ENCODE measurements at regions not wholly inside any gene's neighbourhood (a gene's known extent, or its start where the extent isn't known, plus 50 kb on each side); places are given as distances from the start of the nearest gene placed in this dataset.

DNA sequence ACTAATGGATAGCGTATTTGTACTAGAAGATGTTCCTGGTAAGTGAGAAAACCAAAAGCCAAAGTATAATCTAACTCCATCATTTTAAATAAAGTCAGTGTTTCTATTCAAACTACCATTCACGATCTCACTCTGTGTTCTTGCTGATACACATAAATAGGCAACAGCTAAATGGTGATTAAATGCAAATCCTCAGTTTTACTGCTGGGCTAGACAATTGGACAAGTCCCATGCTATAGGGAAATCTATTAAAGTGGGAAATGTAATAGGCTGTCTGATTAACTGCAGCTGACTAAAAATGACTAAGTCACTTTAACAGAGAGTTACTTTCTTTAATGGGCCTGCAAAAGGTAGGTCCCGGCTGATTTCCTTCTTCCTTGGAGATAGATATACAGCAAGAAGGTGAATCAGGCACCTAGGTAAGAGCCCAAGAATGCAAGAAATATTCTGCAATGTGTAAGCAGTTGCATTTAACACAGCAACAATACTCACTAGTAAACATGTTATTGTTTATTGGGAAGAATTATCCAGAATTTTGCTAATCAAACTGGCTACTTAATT is 298.4 kb downstream of the SLITRK6 start:
- Mint-ChIP-seq H3K9me3 (peaks cover 5% of the 10 kb centered on the region), H3K36me3 (ENCODE audit: low read depth) (no peaks in the 10 kb centered on the region), H3K27ac (no peak overlapping the region), H3K4me1 (no peaks in the 10 kb centered on the region), H3K27me3 (no peaks in the 10 kb centered on the region), H3K4me3 (no peak overlapping the region)
- ChIA-PET POLR2A (no interaction called here), CTCF (no interaction called here)
- no peak for DNase-seq
- TF ChIP-seq, protein P1, sequence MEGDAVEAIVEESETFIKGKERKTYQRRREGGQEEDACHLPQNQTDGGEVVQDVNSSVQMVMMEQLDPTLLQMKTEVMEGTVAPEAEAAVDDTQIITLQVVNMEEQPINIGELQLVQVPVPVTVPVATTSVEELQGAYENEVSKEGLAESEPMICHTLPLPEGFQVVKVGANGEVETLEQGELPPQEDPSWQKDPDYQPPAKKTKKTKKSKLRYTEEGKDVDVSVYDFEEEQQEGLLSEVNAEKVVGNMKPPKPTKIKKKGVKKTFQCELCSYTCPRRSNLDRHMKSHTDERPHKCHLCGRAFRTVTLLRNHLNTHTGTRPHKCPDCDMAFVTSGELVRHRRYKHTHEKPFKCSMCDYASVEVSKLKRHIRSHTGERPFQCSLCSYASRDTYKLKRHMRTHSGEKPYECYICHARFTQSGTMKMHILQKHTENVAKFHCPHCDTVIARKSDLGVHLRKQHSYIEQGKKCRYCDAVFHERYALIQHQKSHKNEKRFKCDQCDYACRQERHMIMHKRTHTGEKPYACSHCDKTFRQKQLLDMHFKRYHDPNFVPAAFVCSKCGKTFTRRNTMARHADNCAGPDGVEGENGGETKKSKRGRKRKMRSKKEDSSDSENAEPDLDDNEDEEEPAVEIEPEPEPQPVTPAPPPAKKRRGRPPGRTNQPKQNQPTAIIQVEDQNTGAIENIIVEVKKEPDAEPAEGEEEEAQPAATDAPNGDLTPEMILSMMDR (IDR thresholded peaks at IDR 0.05), result no peak
- intact Hi-C loops (cut with micrococcal nuclease), result no loop called here
- no peak for ATAC-seq (ENCODE audit: low read depth)

DNA sequence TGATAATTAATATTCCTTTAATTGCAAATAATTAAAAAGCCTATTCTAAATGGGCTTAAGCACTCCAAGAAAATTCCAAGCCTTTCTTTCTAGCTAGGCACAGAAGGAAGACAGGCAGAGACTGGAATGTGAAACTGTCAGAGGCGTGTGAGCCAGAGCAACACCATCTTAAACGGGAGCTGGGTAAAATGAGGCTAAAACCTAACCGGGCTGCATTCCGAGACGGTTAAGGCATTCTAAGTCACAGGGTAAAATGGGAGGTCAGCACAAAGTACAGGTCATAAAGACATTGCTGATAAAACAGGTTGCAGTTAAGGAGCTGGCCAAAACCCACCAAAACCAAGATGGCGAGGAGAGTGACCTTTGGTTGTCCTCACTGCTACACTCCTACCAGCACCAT is 300.4 kb downstream of the SLITRK6 start:
- intact Hi-C loops (cut with micrococcal nuclease), result no loop called here

DNA sequence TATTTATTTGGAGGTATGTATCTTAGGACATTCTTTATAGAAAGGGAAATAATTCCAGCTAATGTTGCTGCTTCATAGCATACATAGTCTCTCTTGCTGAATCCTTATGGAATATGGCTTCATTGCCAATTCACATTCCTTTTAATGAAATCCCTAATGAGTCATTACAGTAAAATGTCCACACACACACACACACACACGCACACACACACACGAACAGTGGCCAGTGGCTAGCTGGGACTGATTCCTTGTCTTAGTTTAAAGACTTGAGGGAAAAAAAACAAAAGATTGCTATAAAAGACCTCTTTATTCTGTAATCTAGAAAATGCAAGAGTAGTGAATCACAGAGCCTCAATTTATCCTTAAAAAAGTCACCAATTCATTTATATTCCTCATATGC is 301.6 kb downstream of the SLITRK6 start:
- TF ChIP-seq, protein P1 (IDR thresholded peaks at IDR 0.05), result no peak
- Mint-ChIP-seq H3K27ac (no peak overlapping the region), H3K9me3 (peaks cover 5% of the 10 kb centered on the region), H3K4me1 (no peaks in the 10 kb centered on the region), H3K27me3 (no peaks in the 10 kb centered on the region), H3K4me3 (no peak overlapping the region), H3K36me3 (ENCODE audit: low read depth) (no peaks in the 10 kb centered on the region)
- no peak for DNase-seq
- CTCF ChIA-PET, result no interaction called here
- ATAC-seq (ENCODE audit: low read depth), result no peak
- intact Hi-C loops (cut with micrococcal nuclease), result no loop called here
- POLR2A ChIA-PET, result no interaction called here

More for the DNA sequence above, 300.4 kb downstream of the SLITRK6 start:
- Mint-ChIP-seq H3K4me3 (no peak overlapping the region), H3K4me1 (no peaks in the 10 kb centered on the region), H3K27ac (no peak overlapping the region), H3K9me3 (peaks cover 5% of the 10 kb centered on the region), H3K36me3 (ENCODE audit: low read depth) (no peaks in the 10 kb centered on the region), H3K27me3 (no peaks in the 10 kb centered on the region)
- DNase-seq (no peak), ATAC-seq (ENCODE audit: low read depth) (no peak)
- ChIA-PET POLR2A (no interaction called here), CTCF (no interaction called here)
- TF ChIP-seq, protein P1 (IDR thresholded peaks at IDR 0.05), result no peak

DNA sequence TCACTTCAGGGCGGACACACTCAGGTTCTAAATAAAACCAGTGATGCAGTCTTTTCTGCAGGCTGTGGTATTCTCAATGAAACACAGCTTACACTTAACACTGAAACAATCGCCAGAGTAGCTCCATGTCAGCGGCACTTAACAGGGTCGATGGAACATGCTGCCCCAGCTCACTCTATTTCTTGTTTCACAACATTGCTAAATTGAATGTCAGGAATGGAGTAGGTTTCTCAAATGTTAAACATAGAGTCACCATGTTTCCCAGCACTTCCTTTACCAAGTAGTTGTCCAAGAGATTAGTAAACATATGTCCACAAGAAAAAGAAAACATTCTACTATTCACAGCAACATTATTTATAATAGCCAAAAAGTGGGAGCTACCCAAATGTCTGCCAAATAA is 306.9 kb downstream of the SLITRK6 start:
- ChIA-PET POLR2A (no interaction called here), CTCF (no interaction called here)
- H3K4me3 Mint-ChIP-seq, result no peak overlapping the region
- H3K27ac Mint-ChIP-seq, result no peak overlapping the region
- H3K4me1 Mint-ChIP-seq, result no peaks in the 10 kb centered on the region
- H3K9me3 Mint-ChIP-seq, result peaks cover 2% of the 10 kb centered on the region
- no peaks in the 10 kb centered on the region for H3K36me3 Mint-ChIP-seq (ENCODE audit: low read depth)
- H3K27me3 Mint-ChIP-seq, result no peaks in the 10 kb centered on the region
- TF ChIP-seq, protein P1 (IDR thresholded peaks at IDR 0.05), result no peak
- DNase-seq (no peak), ATAC-seq (ENCODE audit: low read depth) (no peak)
- intact Hi-C loops (cut with micrococcal nuclease), result no loop called here

DNA sequence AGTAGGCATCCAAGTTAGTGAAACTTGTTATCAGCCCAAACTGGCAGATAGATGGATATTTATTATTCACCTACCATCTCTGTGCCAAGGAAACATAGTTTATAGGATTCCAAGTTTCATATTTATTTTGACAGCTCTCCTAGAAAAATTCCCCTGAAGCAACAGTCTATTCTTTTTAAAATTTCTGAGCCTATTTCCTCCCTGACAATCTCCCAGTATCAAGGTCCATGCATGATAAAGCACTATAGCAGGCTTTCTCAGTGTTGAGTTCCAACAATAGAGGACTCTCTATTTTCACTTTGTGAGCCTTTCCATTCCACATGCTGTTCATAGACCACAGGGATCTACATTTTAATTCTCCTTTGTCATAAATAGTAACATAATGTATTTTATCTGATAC is 312.6 kb downstream of the SLITRK6 start:
- H3K36me3 Mint-ChIP-seq (ENCODE audit: low read depth), result no peaks in the 10 kb centered on the region
- no peak for ATAC-seq (ENCODE audit: low read depth)
- no peak overlapping the region for H3K27ac Mint-ChIP-seq
- no peaks in the 10 kb centered on the region for H3K27me3 Mint-ChIP-seq
- H3K4me3 Mint-ChIP-seq, result no peak overlapping the region
- H3K4me1 Mint-ChIP-seq, result no peaks in the 10 kb centered on the region
- intact Hi-C loops (cut with micrococcal nuclease), result no loop called here
- TF ChIP-seq, protein P1 (IDR thresholded peaks at IDR 0.05), result no peak
- peaks cover 7% of the 10 kb centered on the region for H3K9me3 Mint-ChIP-seq
- ChIA-PET CTCF (no interaction called here), POLR2A (no interaction called here)
- DNase-seq, result no peak

Data from activated B cell treated with CpG ODN at 0.5 μM for 24 hours (primary cell).